DND-41 (cell line): ENCODE measurements at regions not wholly inside any gene's neighbourhood (a gene's known extent, or its start where the extent isn't known, plus 50 kb on each side); places are given as distances from the start of the nearest gene placed in this dataset.

Experiments used
- ATAC-seq: fragments of 200-7000 bp; cut with Tn5 transposase; 3 replicates; pipeline ENCODE4 v1.9.1; 2021; ENCODE audit warnings: low read depth; ENCODE audit not compliant: insufficient read depth
- DNase-seq: peaks from one replicate; pipeline ENCODE4 v3.0.0-alpha.2; 2020
- H2AFZ ChIP-seq: 2 replicates; pipeline ENCODE4 v1.6.0; 2012; ENCODE audit warnings: low read depth, low read length
- H3K27ac ChIP-seq: 2 replicates; pipeline ENCODE4 v1.5.1; 2012; ENCODE audit warnings: low read length, inconsistent platforms
- H3K27me3 ChIP-seq: fragments of 200-600 bp; sonication (generic); 2 replicates; pipeline ENCODE4 v1.6.0; 2012; ENCODE audit warnings: low read length, mild to moderate bottlenecking, inconsistent platforms; ENCODE audit not compliant: insufficient read depth, poor library complexity
- H3K36me3 ChIP-seq: 2 replicates; pipeline ENCODE4 v1.5.1; 2012; ENCODE audit warnings: low read length, inconsistent platforms; ENCODE audit not compliant: insufficient read depth
- H3K4me1 ChIP-seq: 2 replicates; pipeline ENCODE4 v1.5.1; 2012; ENCODE audit warnings: mild to moderate bottlenecking, low read length; ENCODE audit not compliant: insufficient read depth
- H3K4me2 ChIP-seq: 2 replicates; pipeline ENCODE4 v1.6.0; 2012; ENCODE audit warnings: mild to moderate bottlenecking, moderate library complexity, low read length, inconsistent platforms; ENCODE audit not compliant: insufficient read depth
- H3K4me3 ChIP-seq, 2 experiments: fragments of 200-600 bp in 1 of 2; shearing (Covaris generic) in 1 of 2; 2 replicates each; pipeline ENCODE4 v1.5.1; 2012 to 2016; ENCODE audit warnings: inconsistent platforms in 2 of 2, low read length in 2 of 2, mild to moderate bottlenecking in 2 of 2, low read depth in 1 of 2, moderate library complexity in 1 of 2
- H3K79me2 ChIP-seq: 2 replicates; pipeline ENCODE4 v1.6.0; 2012; ENCODE audit warnings: low read length, inconsistent platforms; ENCODE audit not compliant: insufficient read depth
- H3K9ac ChIP-seq: 2 replicates; pipeline ENCODE4 v1.6.0; 2012; ENCODE audit warnings: low read depth, mild to moderate bottlenecking, inconsistent platforms, low read length, moderate library complexity
- H3K9me3 ChIP-seq: 2 replicates; pipeline ENCODE4 v1.5.1; 2012; ENCODE audit warnings: low read length, moderate library complexity, mild to moderate bottlenecking, inconsistent platforms; ENCODE audit not compliant: insufficient read depth, severe bottlenecking
- H4K20me1 ChIP-seq: 2 replicates; pipeline ENCODE4 v1.6.0; 2012; ENCODE audit warnings: low read length; ENCODE audit not compliant: insufficient read depth
- EZH2 ChIP-seq: IDR thresholded peaks from 3 replicates; pipeline ENCODE4 v1.6.1; 2012; ENCODE audit warnings: borderline replicate concordance, low read depth, mild to moderate bottlenecking, moderate library complexity, low read length, inconsistent platforms; ENCODE audit not compliant: severe bottlenecking
- TF ChIP-seq, protein P1 (sequence below): IDR thresholded peaks from 2 replicates; pipeline ENCODE4 v1.5.1; 2012; ENCODE audit warnings: borderline replicate concordance, low read length, moderate library complexity, mild to moderate bottlenecking; ENCODE audit not compliant: poor library complexity, severe bottlenecking; ENCODE audit errors: extremely low read depth

DNA sequence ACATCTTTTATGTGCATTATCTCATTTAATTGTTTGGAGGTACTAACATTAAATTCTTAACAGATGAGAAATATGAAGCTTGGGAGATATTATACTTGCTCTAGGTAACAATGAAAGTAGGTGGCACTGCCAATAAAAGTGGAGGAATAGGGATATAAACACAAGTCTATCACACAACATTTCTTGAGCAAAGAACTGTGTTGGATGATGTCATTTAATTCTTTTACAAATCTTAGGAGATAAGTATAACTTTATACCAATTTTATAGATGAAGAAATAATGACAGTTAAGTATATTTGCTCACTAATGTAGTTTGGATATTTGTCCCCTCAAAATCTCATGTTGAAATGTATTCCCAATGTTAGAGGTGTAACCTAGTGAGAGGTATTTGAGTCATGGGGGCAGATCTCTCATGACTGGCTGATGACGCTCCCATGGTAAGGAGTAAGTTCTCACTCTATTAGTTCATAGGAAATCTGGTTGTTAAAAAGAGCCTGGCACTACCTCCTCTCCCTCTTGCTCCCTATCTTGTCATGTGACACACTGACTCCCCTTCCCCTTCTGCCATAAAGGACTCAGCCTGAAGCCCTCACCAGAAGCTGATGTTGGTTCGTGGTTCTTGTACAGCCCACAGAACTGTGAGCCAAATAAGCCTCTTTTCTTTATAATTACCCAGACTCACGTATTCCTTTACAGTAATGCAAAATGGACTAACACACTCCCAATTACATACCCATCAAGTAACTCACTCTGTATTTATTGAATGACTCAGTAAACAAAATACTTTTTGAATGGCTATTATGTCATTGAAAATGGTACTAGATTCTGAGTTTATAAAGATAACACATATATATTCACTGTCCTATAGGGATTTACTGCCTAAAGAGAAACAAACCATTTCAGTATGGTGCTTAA is 146.8 kb upstream of the KITLG start:
- Histone ChIP-seq H3K4me1 (no peaks in the 10 kb centered on the region), H3K9ac (no peak overlapping the region)

DNA sequence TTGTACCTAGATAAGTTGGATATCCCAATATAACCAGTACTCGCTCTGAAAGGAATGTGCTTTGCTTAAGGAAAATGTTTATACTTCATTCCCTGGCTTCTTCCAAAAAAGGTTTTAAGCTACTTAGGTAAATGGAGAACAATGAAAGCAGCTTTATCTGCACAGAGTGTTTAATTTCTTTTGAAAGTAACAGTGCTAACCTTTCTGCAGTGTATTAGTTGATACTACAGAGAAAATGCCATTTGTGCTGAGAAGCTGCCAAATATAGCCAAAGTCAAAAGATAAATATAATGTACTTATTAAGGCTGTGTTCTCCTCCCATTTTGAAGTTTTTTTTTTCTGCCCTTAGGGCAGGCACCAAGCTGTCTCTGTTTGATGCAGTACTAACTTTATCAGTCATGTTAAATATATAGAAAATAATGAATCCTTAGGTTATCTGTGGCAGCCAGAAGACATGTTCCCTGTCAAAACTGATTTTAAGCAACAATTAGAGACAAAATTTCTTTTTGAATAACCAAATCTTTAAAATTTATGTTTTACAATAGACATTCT is 145.4 kb upstream of the KITLG start:
- Histone ChIP-seq H3K9me3 (no peaks in the 10 kb centered on the region), H3K36me3 (no peaks in the 10 kb centered on the region), H3K27me3 (peaks cover 4% of the 10 kb centered on the region), H3K4me2 (no peak overlapping the region), H4K20me1 (no peaks in the 10 kb centered on the region), H3K4me1 (no peaks in the 10 kb centered on the region), H3K4me3 (no peak overlapping the region), H2AFZ (no peak overlapping the region), H3K27ac (no peak overlapping the region), H3K9ac (no peak overlapping the region), H3K79me2 (no peaks in the 10 kb centered on the region)
- ATAC-seq: no peak
- no peak for DNase-seq
- TF ChIP-seq, protein P1, sequence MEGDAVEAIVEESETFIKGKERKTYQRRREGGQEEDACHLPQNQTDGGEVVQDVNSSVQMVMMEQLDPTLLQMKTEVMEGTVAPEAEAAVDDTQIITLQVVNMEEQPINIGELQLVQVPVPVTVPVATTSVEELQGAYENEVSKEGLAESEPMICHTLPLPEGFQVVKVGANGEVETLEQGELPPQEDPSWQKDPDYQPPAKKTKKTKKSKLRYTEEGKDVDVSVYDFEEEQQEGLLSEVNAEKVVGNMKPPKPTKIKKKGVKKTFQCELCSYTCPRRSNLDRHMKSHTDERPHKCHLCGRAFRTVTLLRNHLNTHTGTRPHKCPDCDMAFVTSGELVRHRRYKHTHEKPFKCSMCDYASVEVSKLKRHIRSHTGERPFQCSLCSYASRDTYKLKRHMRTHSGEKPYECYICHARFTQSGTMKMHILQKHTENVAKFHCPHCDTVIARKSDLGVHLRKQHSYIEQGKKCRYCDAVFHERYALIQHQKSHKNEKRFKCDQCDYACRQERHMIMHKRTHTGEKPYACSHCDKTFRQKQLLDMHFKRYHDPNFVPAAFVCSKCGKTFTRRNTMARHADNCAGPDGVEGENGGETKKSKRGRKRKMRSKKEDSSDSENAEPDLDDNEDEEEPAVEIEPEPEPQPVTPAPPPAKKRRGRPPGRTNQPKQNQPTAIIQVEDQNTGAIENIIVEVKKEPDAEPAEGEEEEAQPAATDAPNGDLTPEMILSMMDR: no peak
- TF ChIP-seq EZH2: no peak

More for the DNA sequence above, 146.8 kb upstream of the KITLG start:
- Histone ChIP-seq H3K4me2 (no peak overlapping the region), H3K9me3 (no peaks in the 10 kb centered on the region), H3K27ac (no peak overlapping the region), H2AFZ (no peak overlapping the region), H3K4me3 (no peak overlapping the region), H3K36me3 (no peaks in the 10 kb centered on the region), H3K79me2 (no peaks in the 10 kb centered on the region), H4K20me1 (no peaks in the 10 kb centered on the region), H3K27me3 (peaks cover 4% of the 10 kb centered on the region)
- no peak for ATAC-seq
- TF ChIP-seq EZH2: no peak
- TF ChIP-seq, protein P1: no peak
- DNase-seq: no peak

DNA sequence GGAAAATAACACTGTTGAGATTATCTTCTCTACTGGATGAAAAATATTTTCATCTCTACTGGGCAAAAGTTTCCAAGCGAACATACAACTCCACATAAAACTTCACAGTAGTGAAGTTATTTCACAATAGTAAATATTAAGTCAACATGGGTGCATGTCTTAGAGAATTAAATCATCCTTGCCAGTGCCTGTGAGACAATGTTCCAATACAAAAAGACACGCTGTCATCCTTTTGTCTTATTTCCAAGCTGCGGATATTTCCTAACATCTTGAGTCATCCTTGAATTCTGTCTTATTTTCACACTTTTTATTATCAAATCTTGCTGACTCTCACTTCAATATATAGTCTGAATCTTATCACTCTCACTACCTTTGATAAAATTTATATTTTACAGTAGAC is 142.9 kb upstream of the KITLG start:
- DNase-seq (no peak), ATAC-seq (no peak)
- TF ChIP-seq, protein P1: no peak
- TF ChIP-seq EZH2: no peak
- Histone ChIP-seq H2AFZ (no peak overlapping the region), H3K27me3 (peaks cover 4% of the 10 kb centered on the region), H3K4me1 (no peaks in the 10 kb centered on the region), H3K4me3 (no peak overlapping the region), H3K27ac (no peak overlapping the region), H4K20me1 (no peaks in the 10 kb centered on the region), H3K9ac (no peak overlapping the region), H3K9me3 (no peaks in the 10 kb centered on the region), H3K36me3 (no peaks in the 10 kb centered on the region), H3K79me2 (no peaks in the 10 kb centered on the region), H3K4me2 (no peak overlapping the region)
